Mesothelial cell of epicardium (in vitro differentiated cells): ENCODE measurements at regions not wholly inside any gene's neighbourhood (a gene's known extent, or its start where the extent isn't known, plus 50 kb on each side); places are given as distances from the start of the nearest gene placed in this dataset.

ENCODE experiments used
- DNase-seq, 2 experiments: peaks; one replicate each; pipeline ENCODE4 v3.0.0; 2021; ENCODE audit warnings: low spot score in 2 of 2; ENCODE audit not compliant: unreplicated experiment in 2 of 2
- H3K27ac Mint-ChIP-seq: 2 replicates; pipeline ENCODE4 v1.8.0; 2021; ENCODE audit warnings: mixed read lengths
- H3K27me3 Mint-ChIP-seq: 2 replicates; pipeline ENCODE4 v1.8.0; 2021; ENCODE audit warnings: low read depth, mixed read lengths
- H3K36me3 Mint-ChIP-seq: 2 replicates; pipeline ENCODE4 v1.8.0; 2021; ENCODE audit warnings: mixed read lengths
- H3K4me1 Mint-ChIP-seq: 2 replicates; pipeline ENCODE4 v1.8.0; 2021; ENCODE audit warnings: mixed read lengths
- H3K4me3 Mint-ChIP-seq: 2 replicates; pipeline ENCODE4 v1.8.0; 2021; ENCODE audit warnings: mild to moderate bottlenecking, moderate library complexity, mixed read lengths
- H3K9me3 Mint-ChIP-seq: 2 replicates; pipeline ENCODE4 v1.8.0; 2021; ENCODE audit warnings: mixed read lengths
- CTCF ChIP-seq: fragments of 200-600 bp; sonication (generic); IDR thresholded peaks from one replicate; pipeline ENCODE4 v1.5.0; 2021; ENCODE audit warnings: antibody characterized with exemption; ENCODE audit not compliant: unreplicated experiment
- microRNA-seq: library from miRNA; unstranded; fragments of <30 nt; microRNA quantifications from one replicate; pipeline ENCODE4 v1.2.0, GENCODE V29; 2021; ENCODE audit warnings: inconsistent platforms, mixed read lengths

GRCh38 chr3:175869404-175869803 lies 1010.3 kb downstream of the NAALADL2 start:
- no peak for TF ChIP-seq CTCF
- Mint-ChIP-seq H3K4me3 (no peak overlapping the region), H3K27me3 (no peaks in the 10 kb centered on the region), H3K27ac (no peak overlapping the region), H3K36me3 (peaks cover 2% of the 10 kb centered on the region), H3K9me3 (peaks cover 8% of the 10 kb centered on the region), H3K4me1 (peaks cover 9% of the 10 kb centered on the region)
- DNase-seq: no peak

- Mint-ChIP-seq H3K4me3 (no peak overlapping the region), H3K36me3 (peaks cover 2% of the 10 kb centered on the region), H3K4me1 (peaks cover 9% of the 10 kb centered on the region), H3K27ac (no peak overlapping the region), H3K9me3 (peaks cover 8% of the 10 kb centered on the region), H3K27me3 (no peaks in the 10 kb centered on the region)
- DNase-seq: no peak
- TF ChIP-seq CTCF: no peak
Measured at GRCh38 chr3:175868626-175869025, 1009.5 kb downstream of the NAALADL2 start.

- no peak for TF ChIP-seq CTCF
- H3K27ac Mint-ChIP-seq: no peak overlapping the region
- no peaks in the 10 kb centered on the region for H3K27me3 Mint-ChIP-seq
- no peaks in the 10 kb centered on the region for H3K36me3 Mint-ChIP-seq
- H3K4me3 Mint-ChIP-seq: no peak overlapping the region
- H3K9me3 Mint-ChIP-seq: no peaks in the 10 kb centered on the region
- DNase-seq: no peak
- peaks cover 9% of the 10 kb centered on the region for H3K4me1 Mint-ChIP-seq
Measured at GRCh38 chr3:175865724-175866123, 1006.6 kb downstream of the NAALADL2 start.

- Mint-ChIP-seq H3K4me3 (no peak overlapping the region), H3K27me3 (no peaks in the 10 kb centered on the region), H3K4me1 (peaks cover 6% of the 10 kb centered on the region), H3K27ac (no peak overlapping the region), H3K36me3 (no peaks in the 10 kb centered on the region), H3K9me3 (peaks cover 14% of the 10 kb centered on the region)
- TF ChIP-seq CTCF: no peak
- DNase-seq: no peak
Measured at GRCh38 chr3:175861916-175862315, 1002.8 kb downstream of the NAALADL2 start.

Small RNA genes lying in the stretch of these regions (microRNA-seq; reads per million reads assigned to microRNA genes)
- gene MIR7977: 5.3 reads per million, percentile 21 among the genes with 10 or more reads in this experiment
